GM18505 (cell line): ENCODE measurements at regions not wholly inside any gene's neighbourhood (a gene's known extent, or its start where the extent isn't known, plus 50 kb on each side); places are given as distances from the start of the nearest gene placed in this dataset.
"Not testable (repeated sequence)": the region's sequence is repeated elsewhere in the genome, so short reads cannot be mapped to it uniquely, and the experiment has no call there.

Experiments used
- ATAC-seq: cut with Tn5 transposase; IDR thresholded peaks from one replicate; pipeline ENCODE4 v1.9.1; 2021; ENCODE audit not compliant: unreplicated experiment
- POLR2A ChIP-seq: IDR thresholded peaks from 4 replicates; pipeline ENCODE4 v1.6.1; 2011; ENCODE audit warnings: borderline replicate concordance; ENCODE audit not compliant: insufficient read depth, insufficient read length; ENCODE audit errors: extremely low read depth

DNA sequence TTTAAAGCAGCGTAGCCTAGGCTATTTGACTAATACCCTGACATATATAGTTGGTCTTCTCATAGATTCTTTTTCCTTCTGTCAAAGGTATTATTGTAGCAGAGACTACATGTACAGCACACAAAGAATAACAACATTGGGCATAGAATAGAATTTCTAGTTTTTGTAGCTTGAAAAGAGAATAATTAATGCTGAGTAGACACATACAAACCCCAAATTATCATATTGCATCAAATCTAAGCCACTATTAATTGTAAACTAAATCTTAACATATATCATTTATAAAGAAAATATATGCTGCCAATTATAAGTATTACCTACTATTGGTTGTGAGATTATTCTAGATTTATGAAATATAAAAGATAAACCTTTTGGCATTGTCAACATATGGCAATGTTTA, 574.5 kb downstream of the SLCO4C1 start:
- no peak for ATAC-seq

DNA sequence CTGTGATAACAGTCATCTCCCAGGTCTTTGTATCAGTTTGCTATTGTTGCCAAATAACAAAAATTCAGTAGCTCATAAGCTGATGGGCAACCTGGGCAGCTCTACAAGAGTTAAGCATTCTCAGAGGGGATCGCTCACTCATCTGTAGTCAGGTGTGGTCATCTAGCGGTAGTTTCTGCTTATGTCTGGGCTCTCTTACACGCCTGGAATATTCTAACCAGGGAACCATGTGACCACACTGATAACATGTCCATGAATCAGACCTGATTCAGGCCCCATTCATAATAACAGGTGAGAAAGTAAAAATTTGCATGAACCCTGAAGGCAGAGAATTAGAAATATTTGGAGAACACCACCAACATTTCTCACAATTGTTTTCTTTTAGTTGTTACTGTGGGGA, 576.1 kb downstream of the SLCO4C1 start:
- no peak for TF ChIP-seq POLR2A
- no peak for ATAC-seq

More for the DNA sequence above, 574.5 kb downstream of the SLCO4C1 start:
- no peak for TF ChIP-seq POLR2A

GRCh38 chr5:101717721-101718120, 578.4 kb downstream of the SLCO4C1 start:
- TF ChIP-seq POLR2A: no peak
- ATAC-seq: no peak

DNA sequence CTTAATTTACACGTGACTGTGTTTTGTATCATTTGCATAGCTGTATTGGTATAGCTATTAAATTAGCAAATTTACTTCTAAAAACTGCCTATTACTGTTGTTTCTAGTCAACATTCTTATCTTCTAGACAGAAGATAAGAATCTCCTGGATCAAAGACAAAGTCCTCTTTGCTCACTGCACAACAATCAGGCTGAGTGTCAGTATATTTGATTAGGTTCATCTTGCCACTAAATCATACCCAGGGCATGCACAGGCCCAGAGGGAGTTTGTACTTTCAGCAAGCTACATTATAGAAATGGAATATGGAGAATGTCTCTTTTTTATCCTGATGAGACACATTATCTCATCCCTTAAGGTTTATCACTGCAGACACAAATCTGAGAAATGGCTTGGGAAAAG, 579.1 kb downstream of the SLCO4C1 start:
- ATAC-seq: no peak
- TF ChIP-seq POLR2A: no peak

DNA sequence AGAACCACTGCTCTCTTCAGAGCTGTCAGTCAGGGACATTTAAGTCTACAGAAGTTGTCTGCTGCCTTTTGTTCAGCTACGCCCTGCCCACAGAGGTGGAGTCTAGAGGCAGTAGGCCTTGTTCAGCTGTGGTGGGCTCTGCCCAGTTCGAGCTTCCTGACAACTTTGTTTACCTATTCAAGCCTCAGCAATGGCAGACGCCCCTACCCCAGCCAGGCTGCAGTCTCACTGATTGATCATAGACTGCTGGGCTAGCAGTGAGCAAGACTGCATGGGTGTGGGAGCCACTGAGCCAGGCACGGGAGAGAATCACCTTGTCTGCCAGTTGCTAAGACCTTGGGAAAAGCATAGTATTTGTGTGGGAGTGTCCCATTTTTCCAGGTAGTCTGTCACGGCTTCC, 580.3 kb downstream of the SLCO4C1 start:
- ATAC-seq: not testable (repeated sequence)

GRCh38 chr5:101689306-101689705, 606.8 kb downstream of the SLCO4C1 start:
- no peak for TF ChIP-seq POLR2A
- no peak for ATAC-seq

- ATAC-seq: no peak
- no peak for TF ChIP-seq POLR2A
These were observed 607.9 kb downstream of the SLCO4C1 start for GRCh38 chr5:101688156-101688555.

GRCh38 chr5:101687349-101687985, 608.6 kb downstream of the SLCO4C1 start:
- ATAC-seq: no peak
- TF ChIP-seq POLR2A: no peak

GRCh38 chr5:101686536-101687157, 609.4 kb downstream of the SLCO4C1 start:
- TF ChIP-seq POLR2A: no peak

GRCh38 chr5:101679816-101680215, 616.3 kb downstream of the SLCO4C1 start:
- TF ChIP-seq POLR2A: no peak

More at GRCh38 chr5:101686536-101687157, 609.4 kb downstream of the SLCO4C1 start:
- ATAC-seq: no peak

DNA sequence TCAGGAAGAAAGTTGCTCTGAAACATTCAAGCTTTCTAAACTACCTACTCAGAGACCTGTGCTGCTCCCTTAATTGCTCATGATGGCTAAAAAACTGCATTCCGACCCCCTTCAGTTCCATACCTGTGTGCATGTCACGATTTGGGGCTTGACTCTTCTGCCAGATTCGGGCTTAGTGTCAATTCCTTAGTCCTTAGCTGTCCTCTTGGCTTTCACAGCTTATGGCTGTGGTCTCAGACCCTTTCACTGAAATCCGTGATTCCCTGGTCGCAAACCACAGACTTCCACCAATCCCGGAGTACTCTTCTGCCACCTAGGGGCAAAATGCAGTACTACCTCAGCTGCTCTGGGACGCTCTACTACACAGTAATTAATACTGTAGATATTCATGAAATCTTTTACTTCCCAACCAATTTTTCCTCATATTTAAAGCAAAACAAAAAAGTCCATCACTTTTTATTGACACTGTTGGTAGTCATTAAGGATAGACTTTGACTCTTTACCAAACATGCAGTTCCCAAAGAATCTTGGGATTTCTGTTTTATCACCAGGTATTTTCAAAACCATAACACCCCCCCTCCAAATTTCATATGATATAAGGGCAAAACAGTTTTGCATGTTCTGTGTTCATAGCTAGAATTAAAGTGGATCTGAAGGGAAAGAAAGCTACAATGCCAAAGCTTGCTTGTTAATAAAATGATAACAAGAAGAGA, 617.4 kb downstream of the SLCO4C1 start:
- ATAC-seq: peak; percentile 70
- TF ChIP-seq POLR2A: no peak

More at GRCh38 chr5:101679816-101680215, 616.3 kb downstream of the SLCO4C1 start:
- ATAC-seq: no peak

DNA sequence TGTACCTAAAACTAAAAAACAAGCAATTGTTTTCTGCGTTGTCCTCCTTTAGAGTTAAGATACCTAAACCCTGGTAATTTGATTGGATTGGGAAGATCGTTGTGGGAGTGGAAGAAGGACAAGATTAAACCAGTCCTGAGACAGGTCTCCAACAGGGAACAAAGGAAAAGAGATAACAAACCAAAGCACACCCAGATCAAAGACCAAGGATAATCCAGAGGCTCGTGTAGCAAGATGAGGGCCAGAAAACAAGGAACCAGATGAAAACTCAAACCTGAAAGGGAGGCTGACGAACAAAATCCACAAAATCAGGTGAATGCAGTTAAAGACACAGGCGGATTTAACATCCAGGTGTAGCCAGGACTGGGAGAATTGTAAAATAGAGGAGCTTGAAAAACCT, 618.1 kb downstream of the SLCO4C1 start:
- no peak for ATAC-seq
- TF ChIP-seq POLR2A: no peak

DNA sequence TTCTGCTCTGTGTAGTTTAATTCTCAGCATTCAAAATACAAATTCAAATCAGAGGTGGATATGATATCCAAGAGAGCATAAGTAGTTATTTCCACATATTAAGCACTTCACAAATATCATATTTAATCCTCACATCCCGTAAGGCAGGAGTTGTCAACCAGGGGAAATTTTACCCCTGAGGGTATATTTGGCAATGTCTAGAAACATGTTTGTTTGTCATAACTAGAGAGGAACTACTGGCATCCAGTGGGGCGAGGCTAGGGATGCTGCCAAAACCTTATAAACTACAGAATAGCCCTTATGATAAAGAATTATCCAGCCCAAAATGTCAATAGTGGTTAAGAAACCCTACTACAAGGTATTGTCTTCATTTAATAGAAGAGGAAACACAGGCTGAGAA, 619.4 kb downstream of the SLCO4C1 start:
- ATAC-seq: no peak
- TF ChIP-seq POLR2A: no peak
